ENCODE measurements at regions not wholly inside any gene's neighbourhood (a gene's known extent, or its start where the extent isn't known, plus 50 kb on each side); places are given as distances from the start of the nearest gene placed in this dataset.

GRCh38 chr6:144397141-144397540 lies 112.0 kb downstream of the UTRN start:
- Histone ChIP-seq H3K36me3 (no peaks in the 10 kb centered on the region), H3K4me1 (peaks cover 0 to 37% (median 7%) of the 10 kb centered on the region in 4 donors), H3K9me3 (no peaks in the 10 kb centered on the region), H3K27ac (no peak overlapping the region), H3K27me3 (no peaks in the 10 kb centered on the region), H3K4me3 (no peak overlapping the region)
- no peak for DNase-seq
- intact Hi-C loops (cut with DNase I; ENCODE audit: low total_unique reads) = no loop called here
- TF ChIP-seq, protein P1, sequence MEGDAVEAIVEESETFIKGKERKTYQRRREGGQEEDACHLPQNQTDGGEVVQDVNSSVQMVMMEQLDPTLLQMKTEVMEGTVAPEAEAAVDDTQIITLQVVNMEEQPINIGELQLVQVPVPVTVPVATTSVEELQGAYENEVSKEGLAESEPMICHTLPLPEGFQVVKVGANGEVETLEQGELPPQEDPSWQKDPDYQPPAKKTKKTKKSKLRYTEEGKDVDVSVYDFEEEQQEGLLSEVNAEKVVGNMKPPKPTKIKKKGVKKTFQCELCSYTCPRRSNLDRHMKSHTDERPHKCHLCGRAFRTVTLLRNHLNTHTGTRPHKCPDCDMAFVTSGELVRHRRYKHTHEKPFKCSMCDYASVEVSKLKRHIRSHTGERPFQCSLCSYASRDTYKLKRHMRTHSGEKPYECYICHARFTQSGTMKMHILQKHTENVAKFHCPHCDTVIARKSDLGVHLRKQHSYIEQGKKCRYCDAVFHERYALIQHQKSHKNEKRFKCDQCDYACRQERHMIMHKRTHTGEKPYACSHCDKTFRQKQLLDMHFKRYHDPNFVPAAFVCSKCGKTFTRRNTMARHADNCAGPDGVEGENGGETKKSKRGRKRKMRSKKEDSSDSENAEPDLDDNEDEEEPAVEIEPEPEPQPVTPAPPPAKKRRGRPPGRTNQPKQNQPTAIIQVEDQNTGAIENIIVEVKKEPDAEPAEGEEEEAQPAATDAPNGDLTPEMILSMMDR (IDR thresholded peaks at IDR 0.05) = no peak

DNA sequence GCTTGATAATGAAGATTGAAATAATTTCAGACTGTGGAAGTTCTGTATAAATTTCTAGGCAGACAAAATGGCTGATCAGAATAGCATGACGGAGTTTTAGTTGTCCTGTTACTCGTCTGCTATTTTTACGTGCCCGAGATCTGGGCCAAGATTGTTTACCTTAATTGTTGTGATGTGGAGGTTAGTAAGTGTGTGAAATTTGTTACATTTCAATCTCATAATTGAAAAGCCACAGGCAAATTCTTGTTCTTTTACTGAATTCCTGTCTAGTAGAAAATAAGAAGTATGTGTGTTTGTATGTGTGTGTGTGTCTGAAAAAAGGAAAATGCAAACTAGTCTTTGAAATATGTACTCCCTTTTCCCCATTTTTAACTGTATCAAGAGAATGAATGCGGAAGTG lies 115.2 kb downstream of the UTRN start:
- TF ChIP-seq, protein P1 (IDR thresholded peaks at IDR 0.05) = no peak
- H3K4me3 ChIP-seq = no peak overlapping the region
- peaks cover 0 to 40% (median 5%) of the 10 kb centered on the region in 4 donors for H3K4me1 ChIP-seq
- H3K27me3 ChIP-seq = no peaks in the 10 kb centered on the region
- intact Hi-C loops (cut with DNase I; ENCODE audit: low total_unique reads) = loop anchor here (10.0 kb wide), 1 partner anchor 186 kb away; no protein-coding TSS in a partner anchor
- no peaks in the 10 kb centered on the region for H3K9me3 ChIP-seq
- no peak overlapping the region for H3K27ac ChIP-seq
- no peaks in the 10 kb centered on the region for H3K36me3 ChIP-seq
- DNase-seq = no peak

DNA sequence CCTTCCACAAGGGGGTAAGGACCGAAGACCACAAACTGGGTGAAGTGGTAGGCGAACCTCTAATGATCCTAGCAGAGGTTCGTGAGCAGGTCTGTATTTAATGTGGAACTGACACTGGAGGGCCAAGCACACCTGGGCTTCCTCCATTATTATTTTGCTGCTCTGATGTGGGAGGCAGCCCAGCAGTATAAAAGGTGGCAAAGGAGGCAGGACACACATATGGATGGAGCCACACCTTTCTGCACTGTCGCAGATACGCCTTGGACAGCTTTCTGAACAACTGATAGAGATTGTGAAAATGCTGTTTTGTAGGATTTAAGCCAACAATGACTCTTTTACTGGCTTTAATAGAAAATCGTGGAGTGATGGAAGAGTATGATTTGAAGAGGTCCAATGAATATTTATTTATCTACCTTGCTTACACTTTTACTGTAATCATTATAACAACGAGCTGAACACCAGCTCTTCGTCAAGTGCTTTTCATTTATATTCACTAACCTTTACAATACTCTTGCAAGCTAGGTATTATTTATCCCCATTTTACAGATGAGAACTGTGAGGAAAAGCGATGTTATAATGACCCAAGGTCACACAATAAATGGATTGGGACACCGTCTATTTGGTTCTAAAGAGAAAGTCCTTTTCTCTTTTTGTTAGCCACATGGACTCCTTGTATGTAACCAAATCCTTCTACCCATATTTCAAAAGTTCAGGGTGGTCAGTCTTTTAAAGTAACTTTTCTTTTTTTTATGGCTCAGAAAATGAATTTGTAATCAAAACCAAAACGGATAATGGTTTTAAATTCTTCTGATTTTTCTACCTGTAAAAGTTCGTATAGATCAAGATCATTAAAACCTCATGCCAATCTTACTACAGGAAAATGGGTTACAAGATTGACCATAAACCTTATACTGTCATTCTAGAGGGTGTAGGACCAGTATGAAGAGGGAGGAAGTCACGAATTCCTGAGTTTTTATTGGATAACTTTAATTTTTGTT lies 116.9 kb downstream of the UTRN start:
- TF ChIP-seq, protein P1 (IDR thresholded peaks at IDR 0.05) = no peak
- Histone ChIP-seq H3K27ac (no peak overlapping the region), H3K9me3 (no peaks in the 10 kb centered on the region), H3K4me3 (no peak overlapping the region), H3K36me3 (no peaks in the 10 kb centered on the region), H3K4me1 (peaks cover 0 to 48% (median 5%) of the 10 kb centered on the region in 4 donors), H3K27me3 (no peaks in the 10 kb centered on the region)
- DNase-seq = no peak
- intact Hi-C loops (cut with DNase I; ENCODE audit: low total_unique reads) = loop anchor here (10.0 kb wide), 1 partner anchor 187 kb away; no protein-coding TSS in a partner anchor

- Histone ChIP-seq H3K4me3 (no peak overlapping the region), H3K27me3 (no peaks in the 10 kb centered on the region), H3K4me1 (peaks cover 0 to 55% (median 6%) of the 10 kb centered on the region in 4 donors), H3K27ac (no peak overlapping the region), H3K9me3 (no peaks in the 10 kb centered on the region), H3K36me3 (no peaks in the 10 kb centered on the region)
- intact Hi-C loops (cut with DNase I; ENCODE audit: low total_unique reads) = loop anchor here (10.0 kb wide), 1 partner anchor 188 kb away; no protein-coding TSS in a partner anchor
- TF ChIP-seq, protein P1 (IDR thresholded peaks at IDR 0.05) = no peak
- DNase-seq = no peak
Observed at GRCh38 chr6:144402750-144403149, 117.6 kb downstream of the UTRN start.

- Histone ChIP-seq H3K36me3 (no peaks in the 10 kb centered on the region), H3K27me3 (no peaks in the 10 kb centered on the region), H3K4me1 (peaks cover 0 to 67% (median 14%) of the 10 kb centered on the region in 4 donors), H3K27ac (no peak overlapping the region), H3K4me3 (no peak overlapping the region), H3K9me3 (no peaks in the 10 kb centered on the region)
- DNase-seq = no peak
- TF ChIP-seq, protein P1 (IDR thresholded peaks at IDR 0.05) = no peak
- intact Hi-C loops (cut with DNase I; ENCODE audit: low total_unique reads) = loop anchor here (10.0 kb wide), 1 partner anchor 190 kb away; no protein-coding TSS in a partner anchor
Observed at GRCh38 chr6:144405163-144405562, 120.0 kb downstream of the UTRN start.

Measured in tibial artery (tissue), 4 donors.